ENCODE measurements at regions not wholly inside any gene's neighbourhood (a gene's known extent, or its start where the extent isn't known, plus 50 kb on each side); places are given as distances from the start of the nearest gene placed in this dataset.

DNA sequence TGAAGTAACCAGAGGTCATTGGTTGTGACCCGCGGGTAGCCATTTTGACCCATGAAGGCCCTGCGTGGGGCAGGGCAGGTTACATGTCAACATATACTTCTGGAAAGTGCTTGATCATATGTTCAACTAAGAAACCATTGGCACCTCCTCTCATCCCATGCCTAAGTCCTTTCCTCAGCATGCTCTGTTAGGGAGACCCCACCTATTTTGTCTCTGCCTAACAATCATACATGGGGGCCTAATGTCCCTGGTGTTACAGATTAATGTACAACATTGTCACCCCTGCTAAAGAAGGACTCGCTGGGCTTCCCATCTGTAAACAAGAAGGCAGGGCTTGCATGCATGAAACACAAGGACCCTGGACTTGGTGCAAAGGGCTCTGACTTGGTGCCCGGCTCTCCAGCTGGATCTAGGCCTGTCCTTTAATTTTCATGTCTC lies 133.7 kb upstream of the TNS3 start:
- Histone ChIP-seq H3K27me3 (no peaks in the 10 kb centered on the region), H3K4me3 (no peak overlapping the region), H3K9me2 (replicated peaks; ENCODE audit: insufficient read depth) (no peaks in the 10 kb centered on the region), H3K27ac (no peak overlapping the region), H2AFZ (no peak overlapping the region), H3K36me3 (replicated peaks; ENCODE audit: insufficient read depth, low read depth) (no peaks in the 10 kb centered on the region), H3K9me3 (ENCODE audit: low read depth) (no peaks in the 10 kb centered on the region), H3K79me2 (no peaks in the 10 kb centered on the region), H4K20me1 (ENCODE audit: insufficient read depth, poor library complexity, severe bottlenecking) (no peaks in the 10 kb centered on the region), H3K4me1 (ENCODE audit: insufficient read depth) (peaks cover 2% of the 10 kb centered on the region), H3K4me2 (no peak overlapping the region)
- no peak for DNase-seq (ENCODE audit: low spot score)
- TF ChIP-seq EZH2 (IDR thresholded peaks at IDR 0.05; ENCODE audit: borderline replicate concordance) (no peak), EZH2phosphoT487 (IDR thresholded peaks at IDR 0.05; ENCODE audit: low read depth, severe bottlenecking, unreplicated experiment) (no peak)
- TF ChIP-seq, protein P1, sequence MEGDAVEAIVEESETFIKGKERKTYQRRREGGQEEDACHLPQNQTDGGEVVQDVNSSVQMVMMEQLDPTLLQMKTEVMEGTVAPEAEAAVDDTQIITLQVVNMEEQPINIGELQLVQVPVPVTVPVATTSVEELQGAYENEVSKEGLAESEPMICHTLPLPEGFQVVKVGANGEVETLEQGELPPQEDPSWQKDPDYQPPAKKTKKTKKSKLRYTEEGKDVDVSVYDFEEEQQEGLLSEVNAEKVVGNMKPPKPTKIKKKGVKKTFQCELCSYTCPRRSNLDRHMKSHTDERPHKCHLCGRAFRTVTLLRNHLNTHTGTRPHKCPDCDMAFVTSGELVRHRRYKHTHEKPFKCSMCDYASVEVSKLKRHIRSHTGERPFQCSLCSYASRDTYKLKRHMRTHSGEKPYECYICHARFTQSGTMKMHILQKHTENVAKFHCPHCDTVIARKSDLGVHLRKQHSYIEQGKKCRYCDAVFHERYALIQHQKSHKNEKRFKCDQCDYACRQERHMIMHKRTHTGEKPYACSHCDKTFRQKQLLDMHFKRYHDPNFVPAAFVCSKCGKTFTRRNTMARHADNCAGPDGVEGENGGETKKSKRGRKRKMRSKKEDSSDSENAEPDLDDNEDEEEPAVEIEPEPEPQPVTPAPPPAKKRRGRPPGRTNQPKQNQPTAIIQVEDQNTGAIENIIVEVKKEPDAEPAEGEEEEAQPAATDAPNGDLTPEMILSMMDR (IDR thresholded peaks at IDR 0.05; ENCODE audit: poor library complexity) = no peak
- 95% methylated on average over 5 of the region's 5 CpGs for WGBS (ENCODE audit: low lambda C conversion rate, missing lambda C conversion rate)

- no peak overlapping the region for H3K27ac ChIP-seq
- H2AFZ ChIP-seq = no peak overlapping the region
- no peaks in the 10 kb centered on the region for H4K20me1 ChIP-seq (ENCODE audit: insufficient read depth, poor library complexity, severe bottlenecking)
- no peaks in the 10 kb centered on the region for H3K4me1 ChIP-seq (ENCODE audit: insufficient read depth)
- H3K9me3 ChIP-seq (ENCODE audit: low read depth) = no peaks in the 10 kb centered on the region
- H3K4me3 ChIP-seq = no peak overlapping the region
- no peaks in the 10 kb centered on the region for H3K27me3 ChIP-seq
- no peaks in the 10 kb centered on the region for H3K79me2 ChIP-seq
- no peak for DNase-seq (ENCODE audit: low spot score)
- H3K9me2 ChIP-seq (replicated peaks; ENCODE audit: insufficient read depth) = no peaks in the 10 kb centered on the region
- H3K36me3 ChIP-seq (replicated peaks; ENCODE audit: insufficient read depth, low read depth) = no peaks in the 10 kb centered on the region
- WGBS (ENCODE audit: low lambda C conversion rate, missing lambda C conversion rate) = 79% methylated on average over 6 of the region's 6 CpGs
- TF ChIP-seq EZH2phosphoT487 (IDR thresholded peaks at IDR 0.05; ENCODE audit: low read depth, severe bottlenecking, unreplicated experiment) = no peak
- TF ChIP-seq, protein P1 (IDR thresholded peaks at IDR 0.05; ENCODE audit: poor library complexity) = no peak
- TF ChIP-seq EZH2 (IDR thresholded peaks at IDR 0.05; ENCODE audit: borderline replicate concordance) = no peak
- H3K4me2 ChIP-seq = no peak overlapping the region
Observed at GRCh38 chr7:47714669-47715607, 133.0 kb upstream of the TNS3 start.

- Histone ChIP-seq H3K9me2 (replicated peaks; ENCODE audit: insufficient read depth) (no peaks in the 10 kb centered on the region), H3K27me3 (no peaks in the 10 kb centered on the region), H2AFZ (no peak overlapping the region), H3K4me3 (no peak overlapping the region), H4K20me1 (ENCODE audit: insufficient read depth, poor library complexity, severe bottlenecking) (no peaks in the 10 kb centered on the region), H3K79me2 (no peaks in the 10 kb centered on the region), H3K27ac (no peak overlapping the region), H3K4me1 (ENCODE audit: insufficient read depth) (no peaks in the 10 kb centered on the region), H3K4me2 (no peak overlapping the region), H3K9me3 (ENCODE audit: low read depth) (no peaks in the 10 kb centered on the region), H3K36me3 (replicated peaks; ENCODE audit: insufficient read depth, low read depth) (no peaks in the 10 kb centered on the region)
- no peak for DNase-seq (ENCODE audit: low spot score)
- TF ChIP-seq EZH2 (IDR thresholded peaks at IDR 0.05; ENCODE audit: borderline replicate concordance) (no peak), EZH2phosphoT487 (IDR thresholded peaks at IDR 0.05; ENCODE audit: low read depth, severe bottlenecking, unreplicated experiment) (no peak)
- TF ChIP-seq, protein P1 (IDR thresholded peaks at IDR 0.05; ENCODE audit: poor library complexity) = no peak
- 95% methylated on average over 6 of the region's 6 CpGs for WGBS (ENCODE audit: low lambda C conversion rate, missing lambda C conversion rate)
Observed at GRCh38 chr7:47713595-47713994, 131.7 kb upstream of the TNS3 start.
